HL-60 (cell line): ENCODE measurements at regions not wholly inside any gene's neighbourhood (a gene's known extent, or its start where the extent isn't known, plus 50 kb on each side); places are given as distances from the start of the nearest gene placed in this dataset.

ENCODE experiments used
- GABPA ChIP-seq: IDR thresholded peaks from 2 replicates; pipeline ENCODE4 v1.6.1; 2012; ENCODE audit warnings: low read depth
- POLR2AphosphoS5 ChIP-seq: IDR thresholded peaks from 2 replicates; pipeline ENCODE4 v1.6.1; 2012; ENCODE audit warnings: low read depth
- SPI1 ChIP-seq: IDR thresholded peaks from 2 replicates; pipeline ENCODE4 v1.6.1; 2012; ENCODE audit warnings: low read depth, mild to moderate bottlenecking, borderline replicate concordance
- TF ChIP-seq, protein P1 (sequence below): IDR thresholded peaks from one replicate; pipeline ENCODE4 v1.5.1; 2011; ENCODE audit warnings: low read length, control low read depth, inconsistent platforms; ENCODE audit not compliant: insufficient read depth
- TF ChIP-seq, protein P2 (sequence below): IDR thresholded peaks from 2 replicates; pipeline ENCODE4 v1.6.1; 2012; ENCODE audit warnings: low read depth; ENCODE audit not compliant: insufficient replicate concordance

DNA sequence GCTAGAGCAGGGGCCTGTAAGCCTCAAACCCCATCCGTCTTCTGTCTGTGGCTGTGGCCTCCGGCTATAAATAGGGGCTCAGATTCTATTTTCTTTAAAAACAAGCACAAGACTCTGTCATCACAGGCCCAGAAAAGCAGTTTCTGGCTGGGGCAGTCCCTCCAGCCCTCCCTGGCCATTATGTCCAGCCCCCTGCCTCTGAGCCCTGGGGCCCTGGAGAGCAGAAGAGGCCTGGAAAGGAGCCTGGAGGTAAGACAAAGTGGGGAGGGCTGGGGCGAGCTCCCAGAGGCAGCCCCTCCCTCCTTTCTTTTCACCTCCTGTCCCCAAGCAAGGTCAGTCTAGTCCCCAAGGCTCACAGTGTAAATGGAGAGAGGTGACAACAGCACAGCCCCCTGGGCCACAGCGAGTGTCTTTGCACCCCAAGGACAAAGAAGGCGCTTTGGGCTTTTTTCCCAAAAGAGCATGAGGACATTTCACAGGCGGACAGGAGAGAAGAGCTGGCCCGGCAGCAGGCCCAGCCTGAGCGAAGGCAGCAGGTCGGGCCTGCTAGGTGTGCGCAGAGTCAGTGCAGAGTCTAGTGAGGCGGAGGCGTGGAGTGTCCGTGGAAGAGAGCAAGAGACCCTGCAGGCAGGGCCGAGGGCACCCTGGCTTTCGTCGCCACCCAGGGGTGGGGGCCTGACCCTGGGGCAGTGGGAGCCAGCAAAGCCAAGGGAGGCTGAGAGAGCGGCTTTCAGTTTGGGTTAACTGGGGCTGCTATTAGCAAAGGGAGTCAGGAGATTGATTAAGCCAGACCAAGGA is 188.3 kb downstream of the TBC1D2B start:
- TF ChIP-seq, protein P1, sequence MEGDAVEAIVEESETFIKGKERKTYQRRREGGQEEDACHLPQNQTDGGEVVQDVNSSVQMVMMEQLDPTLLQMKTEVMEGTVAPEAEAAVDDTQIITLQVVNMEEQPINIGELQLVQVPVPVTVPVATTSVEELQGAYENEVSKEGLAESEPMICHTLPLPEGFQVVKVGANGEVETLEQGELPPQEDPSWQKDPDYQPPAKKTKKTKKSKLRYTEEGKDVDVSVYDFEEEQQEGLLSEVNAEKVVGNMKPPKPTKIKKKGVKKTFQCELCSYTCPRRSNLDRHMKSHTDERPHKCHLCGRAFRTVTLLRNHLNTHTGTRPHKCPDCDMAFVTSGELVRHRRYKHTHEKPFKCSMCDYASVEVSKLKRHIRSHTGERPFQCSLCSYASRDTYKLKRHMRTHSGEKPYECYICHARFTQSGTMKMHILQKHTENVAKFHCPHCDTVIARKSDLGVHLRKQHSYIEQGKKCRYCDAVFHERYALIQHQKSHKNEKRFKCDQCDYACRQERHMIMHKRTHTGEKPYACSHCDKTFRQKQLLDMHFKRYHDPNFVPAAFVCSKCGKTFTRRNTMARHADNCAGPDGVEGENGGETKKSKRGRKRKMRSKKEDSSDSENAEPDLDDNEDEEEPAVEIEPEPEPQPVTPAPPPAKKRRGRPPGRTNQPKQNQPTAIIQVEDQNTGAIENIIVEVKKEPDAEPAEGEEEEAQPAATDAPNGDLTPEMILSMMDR, result no peak
- TF ChIP-seq SPI1, result no peak
- TF ChIP-seq GABPA, result no peak
- no peak for TF ChIP-seq POLR2AphosphoS5
- TF ChIP-seq, protein P2, sequence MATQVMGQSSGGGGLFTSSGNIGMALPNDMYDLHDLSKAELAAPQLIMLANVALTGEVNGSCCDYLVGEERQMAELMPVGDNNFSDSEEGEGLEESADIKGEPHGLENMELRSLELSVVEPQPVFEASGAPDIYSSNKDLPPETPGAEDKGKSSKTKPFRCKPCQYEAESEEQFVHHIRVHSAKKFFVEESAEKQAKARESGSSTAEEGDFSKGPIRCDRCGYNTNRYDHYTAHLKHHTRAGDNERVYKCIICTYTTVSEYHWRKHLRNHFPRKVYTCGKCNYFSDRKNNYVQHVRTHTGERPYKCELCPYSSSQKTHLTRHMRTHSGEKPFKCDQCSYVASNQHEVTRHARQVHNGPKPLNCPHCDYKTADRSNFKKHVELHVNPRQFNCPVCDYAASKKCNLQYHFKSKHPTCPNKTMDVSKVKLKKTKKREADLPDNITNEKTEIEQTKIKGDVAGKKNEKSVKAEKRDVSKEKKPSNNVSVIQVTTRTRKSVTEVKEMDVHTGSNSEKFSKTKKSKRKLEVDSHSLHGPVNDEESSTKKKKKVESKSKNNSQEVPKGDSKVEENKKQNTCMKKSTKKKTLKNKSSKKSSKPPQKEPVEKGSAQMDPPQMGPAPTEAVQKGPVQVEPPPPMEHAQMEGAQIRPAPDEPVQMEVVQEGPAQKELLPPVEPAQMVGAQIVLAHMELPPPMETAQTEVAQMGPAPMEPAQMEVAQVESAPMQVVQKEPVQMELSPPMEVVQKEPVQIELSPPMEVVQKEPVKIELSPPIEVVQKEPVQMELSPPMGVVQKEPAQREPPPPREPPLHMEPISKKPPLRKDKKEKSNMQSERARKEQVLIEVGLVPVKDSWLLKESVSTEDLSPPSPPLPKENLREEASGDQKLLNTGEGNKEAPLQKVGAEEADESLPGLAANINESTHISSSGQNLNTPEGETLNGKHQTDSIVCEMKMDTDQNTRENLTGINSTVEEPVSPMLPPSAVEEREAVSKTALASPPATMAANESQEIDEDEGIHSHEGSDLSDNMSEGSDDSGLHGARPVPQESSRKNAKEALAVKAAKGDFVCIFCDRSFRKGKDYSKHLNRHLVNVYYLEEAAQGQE, result no peak
